BE2C (cell line): ENCODE measurements at regions not wholly inside any gene's neighbourhood (a gene's known extent, or its start where the extent isn't known, plus 50 kb on each side); places are given as distances from the start of the nearest gene placed in this dataset.

Experiments
- DNase-seq: peaks from one replicate; pipeline ENCODE4 v3.0.0-alpha.2; 2020
- H3K27me3 ChIP-seq: fragments of 250-450 bp; sonication (Bioruptor Pico); 2 replicates; pipeline ENCODE4 v1.5.1; 2020; ENCODE audit warnings: mild to moderate bottlenecking
- H3K36me3 ChIP-seq: fragments of 250-450 bp; sonication (Bioruptor Pico); 2 replicates; pipeline ENCODE4 v1.5.1; 2020; ENCODE audit warnings: mild to moderate bottlenecking
- H3K4me1 ChIP-seq: fragments of 250-450 bp; sonication (Bioruptor Pico); 2 replicates; pipeline ENCODE4 v1.5.1; 2020
- H3K4me3 ChIP-seq: 2 replicates; pipeline ENCODE4 v1.5.1; 2011; ENCODE audit warnings: low read depth, low read length
- H3K9me3 ChIP-seq: fragments of 250-450 bp; sonication (Bioruptor Pico); 2 replicates; pipeline ENCODE4 v1.5.1; 2020
- TF ChIP-seq, protein P1 (sequence below): IDR thresholded peaks from 2 replicates; pipeline ENCODE4 v1.5.1; 2012; ENCODE audit warnings: mild to moderate bottlenecking, low read depth, low read length

DNA sequence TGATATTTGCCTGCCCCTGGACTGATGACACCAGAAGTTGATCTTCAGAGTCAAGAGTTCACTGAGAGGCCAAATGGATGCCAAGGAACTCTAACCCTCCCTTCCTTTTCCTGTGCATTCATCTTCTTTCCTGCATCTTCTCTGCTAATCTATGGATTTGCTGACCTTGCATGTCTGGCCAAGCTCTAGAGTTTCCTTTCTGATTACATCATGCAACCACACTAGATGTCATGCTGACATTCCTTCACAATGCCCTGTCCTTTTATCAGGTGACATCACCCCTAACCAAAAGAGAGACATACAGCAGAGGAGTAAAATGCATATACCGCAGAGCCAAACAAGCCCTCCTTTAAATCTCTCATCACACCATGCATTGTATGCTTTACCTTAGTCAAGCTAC lies 487.6 kb downstream of the TFAP2A start:
- H3K9me3 ChIP-seq = no peaks in the 10 kb centered on the region
- TF ChIP-seq, protein P1, sequence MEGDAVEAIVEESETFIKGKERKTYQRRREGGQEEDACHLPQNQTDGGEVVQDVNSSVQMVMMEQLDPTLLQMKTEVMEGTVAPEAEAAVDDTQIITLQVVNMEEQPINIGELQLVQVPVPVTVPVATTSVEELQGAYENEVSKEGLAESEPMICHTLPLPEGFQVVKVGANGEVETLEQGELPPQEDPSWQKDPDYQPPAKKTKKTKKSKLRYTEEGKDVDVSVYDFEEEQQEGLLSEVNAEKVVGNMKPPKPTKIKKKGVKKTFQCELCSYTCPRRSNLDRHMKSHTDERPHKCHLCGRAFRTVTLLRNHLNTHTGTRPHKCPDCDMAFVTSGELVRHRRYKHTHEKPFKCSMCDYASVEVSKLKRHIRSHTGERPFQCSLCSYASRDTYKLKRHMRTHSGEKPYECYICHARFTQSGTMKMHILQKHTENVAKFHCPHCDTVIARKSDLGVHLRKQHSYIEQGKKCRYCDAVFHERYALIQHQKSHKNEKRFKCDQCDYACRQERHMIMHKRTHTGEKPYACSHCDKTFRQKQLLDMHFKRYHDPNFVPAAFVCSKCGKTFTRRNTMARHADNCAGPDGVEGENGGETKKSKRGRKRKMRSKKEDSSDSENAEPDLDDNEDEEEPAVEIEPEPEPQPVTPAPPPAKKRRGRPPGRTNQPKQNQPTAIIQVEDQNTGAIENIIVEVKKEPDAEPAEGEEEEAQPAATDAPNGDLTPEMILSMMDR = no peak
- DNase-seq = no peak
- H3K27me3 ChIP-seq = no peaks in the 10 kb centered on the region
- no peak overlapping the region for H3K4me3 ChIP-seq
- no peaks in the 10 kb centered on the region for H3K4me1 ChIP-seq
- H3K36me3 ChIP-seq = no peaks in the 10 kb centered on the region

DNA sequence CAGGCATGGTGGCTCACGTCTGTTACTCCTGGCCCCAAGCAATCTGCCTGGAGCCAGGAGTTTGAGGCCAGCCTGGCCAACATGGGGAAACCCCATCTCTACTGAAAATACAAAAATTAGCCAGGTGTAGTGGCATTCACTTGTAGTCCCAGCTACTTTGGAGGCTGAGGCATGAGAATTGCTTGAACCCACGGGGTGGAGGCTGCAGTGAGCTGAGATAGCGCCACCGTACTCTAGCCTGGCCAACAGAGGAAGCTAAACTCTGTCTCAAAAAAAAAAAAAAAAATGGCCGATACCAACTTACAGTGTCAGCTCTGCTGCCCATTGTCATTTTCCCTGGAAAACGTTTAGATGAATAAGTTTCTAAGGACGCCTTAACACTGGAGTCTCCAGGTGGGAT lies 489.9 kb downstream of the TFAP2A start:
- Histone ChIP-seq H3K36me3 (no peaks in the 10 kb centered on the region), H3K9me3 (no peaks in the 10 kb centered on the region), H3K27me3 (no peaks in the 10 kb centered on the region), H3K4me1 (no peaks in the 10 kb centered on the region), H3K4me3 (no peak overlapping the region)
- no peak for DNase-seq
- TF ChIP-seq, protein P1 = no peak

DNA sequence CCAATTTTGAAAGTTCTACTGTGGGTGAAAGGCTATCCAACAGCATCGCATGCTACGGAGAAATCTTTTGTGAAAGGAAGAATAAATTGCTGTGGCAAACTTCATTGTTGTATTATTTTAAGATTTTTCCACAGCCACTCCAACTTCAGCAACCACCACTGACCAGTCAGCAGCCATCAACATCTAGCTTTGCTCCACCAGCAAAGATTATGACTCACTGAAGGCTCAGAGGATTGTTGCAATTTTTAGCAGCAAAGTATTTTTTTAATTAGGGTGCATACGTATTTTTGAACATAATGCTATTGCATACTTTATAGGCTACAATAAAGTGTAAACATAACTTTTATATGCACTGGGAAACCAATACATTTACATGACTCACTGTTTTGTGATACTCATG lies 493.5 kb downstream of the TFAP2A start:
- Histone ChIP-seq H3K9me3 (no peaks in the 10 kb centered on the region), H3K27me3 (no peaks in the 10 kb centered on the region), H3K36me3 (no peaks in the 10 kb centered on the region), H3K4me1 (no peaks in the 10 kb centered on the region), H3K4me3 (no peak overlapping the region)
- TF ChIP-seq, protein P1 = no peak
- no peak for DNase-seq

DNA sequence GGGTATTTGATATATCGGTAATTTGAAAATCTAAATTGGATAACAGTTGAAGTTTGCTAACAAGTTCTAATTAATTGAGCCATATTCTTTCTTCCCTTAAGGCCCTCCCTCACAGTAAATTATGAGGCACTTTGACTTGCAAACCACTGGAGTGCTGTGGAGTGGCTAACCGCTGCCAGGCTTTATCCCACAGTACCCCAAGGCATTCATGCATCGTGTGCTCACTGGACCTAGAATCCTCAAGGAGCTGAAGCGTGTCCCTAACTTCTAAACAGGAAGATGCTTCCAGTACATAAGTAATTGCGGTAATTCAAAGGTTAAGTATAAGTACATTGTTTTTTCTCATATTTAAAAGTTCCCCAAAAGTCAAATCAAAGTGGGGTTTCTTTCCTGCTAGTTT lies 499.9 kb downstream of the TFAP2A start:
- TF ChIP-seq, protein P1 = no peak
- H3K9me3 ChIP-seq = no peaks in the 10 kb centered on the region
- no peaks in the 10 kb centered on the region for H3K4me1 ChIP-seq
- DNase-seq = no peak
- no peaks in the 10 kb centered on the region for H3K36me3 ChIP-seq
- no peak overlapping the region for H3K4me3 ChIP-seq
- no peaks in the 10 kb centered on the region for H3K27me3 ChIP-seq

DNA sequence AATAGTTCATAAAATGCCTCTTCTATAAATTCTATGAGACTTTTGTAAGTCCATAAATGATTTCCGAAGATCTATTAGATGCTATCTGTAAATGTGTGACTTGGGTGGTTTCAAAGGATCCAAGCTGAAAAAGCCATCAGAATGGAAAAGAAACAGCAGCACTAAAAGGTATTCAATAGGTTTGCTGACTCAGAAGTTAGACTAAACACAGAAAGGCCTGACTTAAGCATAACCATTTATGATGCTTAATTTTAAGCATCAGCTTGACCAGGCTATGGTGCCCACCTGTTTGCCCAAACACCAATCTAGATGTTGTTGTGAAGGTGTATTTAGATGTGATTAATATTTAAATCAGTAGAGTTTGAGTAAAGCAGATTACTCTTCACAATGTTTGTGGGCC lies 513.5 kb downstream of the TFAP2A start:
- H3K4me3 ChIP-seq = no peak overlapping the region
- no peak for DNase-seq
- no peaks in the 10 kb centered on the region for H3K36me3 ChIP-seq
- no peaks in the 10 kb centered on the region for H3K9me3 ChIP-seq
- H3K4me1 ChIP-seq = no peaks in the 10 kb centered on the region
- no peaks in the 10 kb centered on the region for H3K27me3 ChIP-seq
- TF ChIP-seq, protein P1 = no peak

DNA sequence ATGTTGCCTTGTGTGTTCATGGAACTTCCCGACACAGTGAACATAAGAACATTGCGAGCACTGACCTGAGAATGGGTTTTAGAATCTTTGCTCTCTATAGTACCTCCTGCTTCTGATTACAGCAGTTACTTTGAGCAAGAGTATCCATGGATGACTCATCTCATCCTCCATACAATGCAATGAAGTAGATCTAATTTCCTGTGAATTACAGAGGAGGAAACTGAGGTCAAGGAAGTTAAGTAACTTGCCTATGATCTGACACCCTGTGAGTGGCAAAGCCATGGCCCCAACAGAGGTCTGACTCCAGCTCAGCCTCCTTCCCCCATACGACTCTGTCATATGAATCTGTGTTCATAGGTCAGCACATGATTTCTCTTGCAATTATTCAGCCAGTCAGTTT lies 518.1 kb downstream of the TFAP2A start:
- no peaks in the 10 kb centered on the region for H3K27me3 ChIP-seq
- no peak overlapping the region for H3K4me3 ChIP-seq
- no peak for DNase-seq
- no peaks in the 10 kb centered on the region for H3K9me3 ChIP-seq
- TF ChIP-seq, protein P1 = no peak
- H3K4me1 ChIP-seq = no peaks in the 10 kb centered on the region
- no peaks in the 10 kb centered on the region for H3K36me3 ChIP-seq
